Stimulated activated CD8-positive, alpha-beta memory T cell treated with anti-CD3 and anti-CD28 coated beads, Interleukin-12 subunit alpha, Interleukin-12 subunit beta, amount 100 ng/mL, for 1 hour (primary cell): ENCODE measurements at regions not wholly inside any gene's neighbourhood (a gene's known extent, or its start where the extent isn't known, plus 50 kb on each side); places are given as distances from the start of the nearest gene placed in this dataset.
"Not testable (repeated sequence)": the region's sequence is repeated elsewhere in the genome, so short reads cannot be mapped to it uniquely, and the experiment has no call there.

Source experiments
- DNase-seq: peaks from one replicate; pipeline ENCODE4 v3.0.0-alpha.2; 2020; ENCODE audit warnings: low read depth

DNA sequence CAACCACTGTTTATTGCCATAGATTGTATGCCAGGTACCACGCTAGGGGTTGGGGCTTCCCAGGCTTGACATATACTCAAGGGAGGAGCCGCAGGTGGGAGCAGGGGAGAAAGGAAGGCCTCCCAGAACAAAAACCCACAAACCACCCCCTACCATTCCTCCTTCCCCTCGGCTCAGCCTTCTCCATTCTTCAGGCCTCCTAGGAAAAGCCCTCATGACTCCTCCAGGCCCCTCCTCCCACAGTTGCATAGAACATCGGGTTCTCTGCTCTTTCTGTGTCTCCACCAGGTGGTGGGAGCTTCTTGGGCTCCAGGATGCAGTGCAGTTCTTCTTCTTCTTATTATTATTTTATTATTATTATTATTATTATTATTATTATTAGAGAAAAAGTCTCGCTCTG, 80.3 kb downstream of the ZFP36L2 start:
- DNase-seq = no peak

DNA sequence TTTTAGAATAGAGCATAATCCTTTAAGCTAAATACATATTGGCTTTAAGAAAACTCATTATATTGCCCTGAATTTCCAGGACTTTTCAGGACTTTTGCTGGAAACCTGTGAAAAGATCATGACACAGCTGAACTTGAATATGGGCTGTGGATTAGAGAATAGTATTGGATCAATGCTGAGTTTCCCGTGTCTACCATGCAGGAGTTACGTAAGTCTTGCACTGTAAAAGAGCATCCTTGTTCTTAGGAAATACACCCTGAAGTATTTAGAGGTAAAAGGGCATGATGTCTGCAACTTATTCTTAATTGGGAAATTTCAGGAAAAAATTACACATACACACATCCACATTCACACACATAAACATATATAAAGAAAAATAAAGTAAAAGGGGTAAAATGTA, 82.1 kb downstream of the ZFP36L2 start:
- no peak for DNase-seq

DNA sequence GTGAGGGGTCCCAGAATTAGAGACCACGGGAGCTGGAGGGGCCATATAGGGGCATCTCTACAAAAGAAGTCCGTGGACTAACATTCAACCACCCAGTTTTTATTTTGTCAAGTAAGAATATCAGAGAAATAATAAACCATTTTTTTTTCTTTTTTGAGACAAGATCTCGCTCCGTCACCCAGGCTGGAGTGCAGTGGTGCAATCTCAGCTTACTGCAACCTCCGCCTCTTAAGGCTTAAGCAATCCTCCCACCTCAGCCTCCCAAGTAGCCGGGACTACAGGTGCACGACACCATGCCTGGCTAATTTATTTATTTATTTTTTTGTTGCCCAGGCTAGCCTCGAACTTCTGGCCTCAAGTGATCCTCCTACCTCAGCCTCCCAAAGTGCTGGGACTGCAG, 82.7 kb downstream of the ZFP36L2 start:
- no peak for DNase-seq

DNA sequence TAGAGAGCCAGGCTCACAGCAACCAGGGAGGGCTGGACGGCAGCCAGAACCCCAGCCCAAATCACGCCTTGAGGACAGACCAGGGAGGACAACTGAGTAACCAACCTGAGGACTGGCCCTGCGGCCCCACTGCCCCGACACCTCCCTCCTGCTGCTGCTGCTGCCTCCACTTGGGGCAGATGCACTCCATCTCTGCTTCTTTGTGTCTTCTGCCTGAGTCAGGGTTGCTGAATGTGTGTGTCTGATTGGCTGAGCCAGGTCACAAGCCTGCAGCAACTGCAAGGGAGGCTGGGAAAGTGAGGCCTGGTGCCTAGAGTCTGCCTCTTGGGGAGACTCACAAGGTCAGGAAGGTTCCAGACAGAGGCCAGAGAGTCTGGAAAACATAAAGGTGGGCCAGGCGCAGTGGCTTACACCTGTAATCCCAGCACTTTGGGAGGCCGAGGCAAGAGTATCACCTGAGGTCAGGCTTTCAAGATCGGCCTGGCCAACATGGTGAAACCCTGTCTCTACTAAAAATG, 83.4 kb downstream of the ZFP36L2 start:
- DNase-seq = no peak

DNA sequence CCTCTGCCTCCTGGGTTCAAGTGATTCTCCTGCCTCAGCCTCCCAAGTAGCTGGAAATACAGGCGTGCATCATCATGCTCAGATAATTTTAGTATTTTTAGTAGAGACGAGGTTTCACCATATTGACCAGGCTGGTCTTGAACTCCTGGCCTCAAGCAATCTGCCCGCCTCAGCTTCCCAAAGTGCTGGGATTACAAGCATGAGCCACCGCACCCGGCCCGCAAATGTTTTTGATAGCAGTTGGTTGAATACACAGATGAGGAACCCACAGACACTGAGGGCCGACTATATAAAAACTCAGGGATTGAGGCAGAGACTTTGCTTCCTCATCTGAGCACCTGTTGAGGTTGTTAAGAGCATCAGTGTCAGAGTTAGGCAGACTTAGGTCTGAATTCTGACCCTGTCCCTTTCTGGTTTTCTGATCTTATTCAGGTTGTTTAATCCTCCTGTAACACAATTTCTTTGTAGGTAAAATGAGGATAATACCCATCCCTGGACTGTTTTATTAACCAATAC, 84.7 kb downstream of the ZFP36L2 start:
- DNase-seq = not testable (repeated sequence)

DNA sequence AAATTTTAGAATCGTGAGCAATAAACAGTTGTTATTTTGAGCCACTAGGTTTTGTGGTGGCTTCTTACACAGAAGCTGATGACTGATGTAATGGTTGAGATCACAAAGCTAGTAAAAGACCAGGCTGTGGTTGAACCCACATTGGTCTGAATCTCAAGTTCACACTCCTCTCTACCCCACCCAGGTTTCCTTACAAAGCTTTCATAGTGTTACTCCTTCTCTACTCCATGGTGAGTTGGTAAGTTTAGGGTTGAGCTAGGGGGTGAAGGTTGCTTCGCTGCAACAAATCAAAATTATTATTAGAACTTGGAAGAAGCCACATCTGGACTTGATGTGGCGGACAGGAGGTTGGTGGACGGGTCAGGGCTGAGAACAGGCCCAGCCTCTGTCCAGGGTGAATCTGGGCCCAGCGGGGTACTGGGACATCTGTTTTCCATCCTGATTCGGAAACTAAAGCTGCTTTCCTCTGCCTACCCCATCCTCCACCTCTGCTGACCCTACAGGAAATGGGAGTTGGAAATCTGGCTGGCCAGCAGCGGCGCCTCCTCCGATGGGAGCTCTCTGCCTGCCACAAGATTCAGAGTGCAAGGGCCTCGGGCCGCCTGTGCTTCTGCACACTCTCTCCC, 86.3 kb downstream of the ZFP36L2 start:
- no peak for DNase-seq

DNA sequence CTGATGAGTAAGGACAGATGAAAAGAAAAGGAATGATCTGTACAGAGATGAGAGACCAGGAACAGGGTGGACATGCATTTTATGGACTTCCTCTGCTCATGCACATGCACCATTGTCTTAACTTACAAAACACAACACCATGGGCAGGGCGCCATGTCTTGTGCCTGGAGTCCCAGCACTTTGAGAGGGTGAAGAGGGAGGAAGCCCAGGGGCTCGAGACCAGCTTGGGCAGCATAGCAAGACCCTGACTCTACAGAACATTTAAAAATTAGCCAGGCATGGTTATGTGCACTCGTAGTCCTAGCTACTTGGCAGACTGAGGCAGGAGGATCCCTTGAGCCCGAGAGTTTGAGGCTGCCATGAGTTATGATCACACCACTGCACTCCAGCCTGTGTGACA, 86.9 kb downstream of the ZFP36L2 start:
- no peak for DNase-seq

DNA sequence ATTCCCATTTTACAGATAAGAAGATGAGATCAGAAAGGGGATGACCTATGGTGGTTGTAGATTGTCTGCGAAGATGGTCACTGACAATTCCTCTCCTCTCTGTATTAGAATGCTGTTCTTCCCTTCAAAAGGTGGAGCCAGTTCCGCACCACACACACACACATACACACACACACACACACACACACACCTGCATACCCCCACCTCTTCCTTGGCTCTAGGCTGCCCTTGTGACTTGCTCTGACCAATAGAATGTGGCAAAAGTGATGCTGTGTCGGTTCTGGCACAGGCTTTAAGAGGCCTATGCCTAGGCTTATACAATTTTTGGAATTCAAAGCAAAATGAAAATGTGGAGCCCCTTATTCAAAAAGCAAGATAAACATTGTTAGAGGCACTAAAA, 88.0 kb downstream of the ZFP36L2 start:
- DNase-seq = no peak

DNA sequence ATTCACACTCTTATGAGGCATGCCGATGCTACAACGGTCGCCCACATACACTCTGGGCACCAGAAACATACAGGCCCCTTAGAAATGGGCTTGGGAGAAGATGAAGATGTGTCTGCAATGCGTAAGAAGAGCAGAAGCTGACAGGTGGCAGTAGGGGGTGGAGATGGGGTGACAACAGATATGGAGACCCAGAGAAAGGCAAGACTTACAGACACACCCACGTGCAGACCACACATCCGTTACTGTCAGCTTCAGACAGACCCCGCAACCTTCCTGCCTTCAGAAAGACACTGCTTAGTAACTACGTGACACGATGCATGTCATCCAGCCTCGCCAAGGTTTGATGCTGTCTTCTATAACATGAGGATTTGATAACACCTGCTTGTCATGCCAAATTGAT, 89.5 kb downstream of the ZFP36L2 start:
- peak; percentile 66 for DNase-seq

DNA sequence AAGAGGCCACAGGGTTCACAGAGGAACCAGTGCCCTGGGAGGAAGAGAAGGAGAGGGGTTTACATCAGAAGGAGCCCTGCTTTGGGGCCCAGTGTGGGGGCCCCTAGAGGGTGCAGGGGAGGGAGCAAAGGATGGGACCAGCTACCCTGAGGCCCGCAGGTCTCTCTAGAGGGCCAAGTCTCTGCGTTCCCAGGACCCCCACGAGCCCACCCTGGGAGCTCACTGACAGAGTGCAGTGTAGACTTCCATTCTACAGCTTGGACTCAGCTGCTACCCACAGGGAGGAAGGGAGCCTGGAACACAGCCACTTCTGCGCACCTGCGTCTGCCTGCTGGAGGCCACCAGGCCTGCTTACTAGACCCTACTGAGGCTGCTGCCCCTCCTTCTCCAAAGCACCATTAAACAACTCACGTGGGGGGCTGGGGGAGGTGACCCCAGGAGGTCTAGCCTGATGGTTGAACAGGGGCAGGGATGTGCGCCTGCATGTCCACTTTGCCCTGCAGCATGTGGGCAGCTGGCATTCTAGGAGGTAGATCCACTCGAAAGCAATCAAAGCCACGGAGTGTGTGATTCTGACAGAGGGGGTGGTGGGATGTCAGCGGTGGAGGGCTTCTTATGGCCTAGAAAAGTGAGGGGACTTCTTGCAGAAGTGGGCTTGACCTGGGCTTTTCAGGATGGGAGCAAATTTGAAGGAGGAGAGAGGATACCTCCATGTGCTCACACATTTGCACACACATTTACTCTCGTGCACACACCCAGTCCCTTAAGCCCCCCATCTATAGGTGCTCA, 90.2 kb downstream of the ZFP36L2 start:
- no peak for DNase-seq

DNA sequence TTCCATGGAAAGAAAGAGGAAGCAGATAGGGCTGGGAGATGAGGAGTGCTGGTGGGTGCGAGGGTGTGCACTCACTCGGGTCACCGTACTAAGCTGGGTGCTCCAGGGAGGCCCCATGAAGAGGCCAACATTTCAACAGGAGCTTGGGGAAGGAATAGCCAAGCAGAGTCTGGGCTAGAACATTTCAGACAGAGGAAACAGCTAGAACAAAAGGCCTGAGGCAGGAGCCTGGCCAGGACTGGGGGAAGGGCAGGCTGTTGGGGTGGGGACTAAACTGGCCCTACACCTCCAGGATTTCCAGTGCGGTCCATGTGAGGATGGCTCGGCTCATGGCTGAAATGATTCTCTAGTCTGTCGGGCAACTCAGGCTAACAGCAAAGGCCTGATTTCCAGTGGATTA, 90.8 kb downstream of the ZFP36L2 start:
- DNase-seq = no peak

DNA sequence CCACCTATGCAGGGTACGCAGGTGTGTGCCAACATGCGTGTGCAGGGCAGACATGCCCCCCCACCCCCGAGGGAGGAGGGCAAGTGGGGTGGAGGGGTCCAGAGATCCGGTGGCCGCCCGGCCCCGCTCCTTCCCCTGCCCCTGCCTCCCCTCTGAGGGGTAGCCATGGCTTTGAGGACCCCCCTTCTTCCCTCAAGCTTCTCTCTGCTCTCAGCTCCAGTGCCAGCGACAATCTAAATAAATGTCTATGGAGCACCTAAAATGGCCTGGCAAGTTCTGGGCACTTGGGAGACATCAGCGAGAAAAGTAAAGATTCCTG, 91.9 kb downstream of the ZFP36L2 start:
- DNase-seq = no peak

DNA sequence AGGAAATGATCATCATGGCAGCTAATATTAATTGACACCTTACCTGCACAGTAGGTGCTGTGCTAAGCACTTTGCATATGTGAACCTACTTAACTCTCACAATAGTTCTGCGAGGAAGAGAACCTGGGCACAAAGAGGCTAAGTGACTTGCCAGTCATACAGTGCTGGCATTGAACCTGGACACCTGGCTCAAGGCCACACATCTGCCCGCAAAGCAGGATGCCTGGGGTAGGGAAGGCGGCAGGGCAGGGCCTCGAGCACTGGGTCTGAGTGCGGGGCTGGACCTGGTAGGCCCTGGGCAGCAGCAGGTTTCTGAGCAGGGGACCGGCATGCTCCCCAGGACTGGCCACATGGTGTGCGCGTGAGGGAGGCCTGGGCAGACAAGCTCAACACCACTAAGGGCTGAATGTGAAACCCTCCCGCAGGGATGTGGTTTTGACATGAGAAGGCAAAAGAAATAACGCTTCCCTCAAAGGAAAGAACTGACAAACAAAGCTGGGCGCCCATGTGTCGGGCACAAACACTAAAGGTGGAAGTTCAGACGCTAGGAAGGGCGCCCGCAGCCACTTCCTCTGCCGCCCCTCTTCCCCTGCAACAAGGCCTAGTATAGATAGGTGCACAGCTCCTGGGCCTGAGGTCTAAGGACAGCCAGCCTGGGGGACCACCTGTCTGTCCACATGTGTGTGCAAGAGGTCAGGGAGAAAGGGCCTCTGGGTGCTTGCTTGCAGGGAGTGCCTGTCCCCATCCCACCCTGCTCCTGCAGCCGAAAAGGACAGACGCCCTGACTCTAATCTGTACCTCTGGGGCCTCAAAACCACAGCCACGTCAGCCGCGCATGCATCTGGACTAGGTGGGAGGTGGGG, 92.5 kb downstream of the ZFP36L2 start:
- DNase-seq = peak; percentile 60

DNA sequence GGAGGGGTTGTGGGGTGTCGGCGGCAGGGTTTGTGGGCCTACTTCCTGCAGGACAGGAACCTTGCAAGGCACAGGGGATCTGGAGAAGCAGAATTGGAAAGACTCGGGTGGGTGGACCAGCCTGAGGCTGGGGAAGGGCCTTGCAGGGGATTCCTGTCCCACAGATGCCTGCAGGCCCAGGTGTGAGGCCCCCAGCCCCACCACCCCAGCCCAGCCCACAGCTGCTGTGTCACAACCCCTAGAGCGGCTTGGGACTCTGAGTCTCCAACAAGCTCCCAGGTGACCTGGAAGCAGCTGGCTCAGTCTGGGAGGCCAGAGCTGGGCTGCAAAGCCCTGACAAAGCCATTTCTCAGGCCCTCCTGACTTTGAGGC, 93.1 kb downstream of the ZFP36L2 start:
- no peak for DNase-seq

DNA sequence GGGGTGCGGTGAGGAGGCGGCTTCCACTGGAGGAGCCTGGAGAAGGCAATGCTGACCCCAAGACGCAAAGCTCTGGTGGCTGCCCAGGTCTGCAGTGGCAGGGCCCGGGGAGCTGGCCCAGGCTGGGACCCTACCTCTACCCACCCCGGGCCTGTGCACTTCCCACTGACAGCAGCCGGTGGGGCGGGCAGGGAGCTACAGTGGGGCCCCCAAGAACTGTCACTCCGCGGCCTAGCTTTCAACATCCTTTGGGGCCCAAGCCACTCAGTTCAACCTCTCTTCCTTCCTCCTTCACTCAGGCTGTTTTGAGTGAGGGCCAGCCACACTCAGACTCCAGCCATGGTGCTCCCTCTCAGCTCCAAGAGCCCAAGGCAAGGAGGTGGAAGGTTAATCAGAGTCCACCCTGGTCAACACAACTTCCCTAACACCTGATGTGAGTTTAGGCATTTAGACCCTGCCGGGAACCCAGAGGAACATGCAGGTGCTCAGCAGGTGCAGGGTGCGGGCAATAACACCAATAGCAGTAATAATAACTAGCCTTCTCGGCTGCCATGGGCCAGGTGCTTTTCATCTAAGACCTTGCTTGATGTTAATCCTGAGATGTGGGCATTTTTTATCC, 93.6 kb downstream of the ZFP36L2 start:
- no peak for DNase-seq

DNA sequence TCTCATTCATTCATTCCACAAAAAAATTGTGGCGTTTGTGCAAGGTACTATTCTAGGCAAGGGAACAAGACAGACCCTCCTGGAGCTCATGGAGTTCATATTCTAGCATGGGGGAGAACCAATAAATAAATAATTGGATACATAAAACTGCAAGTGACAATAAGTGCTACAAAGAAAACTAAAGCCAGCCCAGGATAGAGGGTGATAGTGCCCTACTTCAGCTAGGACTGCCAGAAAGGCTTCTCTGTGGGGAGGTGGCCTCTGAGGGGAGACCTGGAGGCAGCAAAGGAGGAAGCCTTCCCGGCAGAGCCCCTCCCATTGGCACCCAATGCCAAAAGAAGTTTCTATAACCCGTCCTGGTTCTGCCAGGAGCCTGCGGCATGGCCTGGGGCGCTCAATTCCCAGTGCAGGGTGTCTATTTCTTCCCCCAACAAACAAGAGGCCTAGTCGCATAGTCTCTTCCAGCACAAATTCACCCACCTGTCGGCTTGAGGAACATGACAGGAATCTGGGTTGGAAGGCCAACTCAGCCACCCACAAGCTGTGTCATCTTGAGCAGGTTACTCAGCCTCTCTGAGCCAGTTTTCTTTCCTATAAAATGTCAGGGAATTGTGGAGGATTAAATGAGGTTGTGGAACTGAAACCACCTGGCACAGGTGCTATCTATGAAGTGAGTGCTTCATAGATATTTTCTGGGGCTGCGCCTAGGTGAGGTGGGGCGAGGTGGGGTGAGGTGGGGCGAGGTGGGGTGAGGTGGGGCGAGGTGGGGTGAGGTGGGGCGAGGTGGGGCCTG, 94.3 kb downstream of the ZFP36L2 start:
- DNase-seq = no peak

DNA sequence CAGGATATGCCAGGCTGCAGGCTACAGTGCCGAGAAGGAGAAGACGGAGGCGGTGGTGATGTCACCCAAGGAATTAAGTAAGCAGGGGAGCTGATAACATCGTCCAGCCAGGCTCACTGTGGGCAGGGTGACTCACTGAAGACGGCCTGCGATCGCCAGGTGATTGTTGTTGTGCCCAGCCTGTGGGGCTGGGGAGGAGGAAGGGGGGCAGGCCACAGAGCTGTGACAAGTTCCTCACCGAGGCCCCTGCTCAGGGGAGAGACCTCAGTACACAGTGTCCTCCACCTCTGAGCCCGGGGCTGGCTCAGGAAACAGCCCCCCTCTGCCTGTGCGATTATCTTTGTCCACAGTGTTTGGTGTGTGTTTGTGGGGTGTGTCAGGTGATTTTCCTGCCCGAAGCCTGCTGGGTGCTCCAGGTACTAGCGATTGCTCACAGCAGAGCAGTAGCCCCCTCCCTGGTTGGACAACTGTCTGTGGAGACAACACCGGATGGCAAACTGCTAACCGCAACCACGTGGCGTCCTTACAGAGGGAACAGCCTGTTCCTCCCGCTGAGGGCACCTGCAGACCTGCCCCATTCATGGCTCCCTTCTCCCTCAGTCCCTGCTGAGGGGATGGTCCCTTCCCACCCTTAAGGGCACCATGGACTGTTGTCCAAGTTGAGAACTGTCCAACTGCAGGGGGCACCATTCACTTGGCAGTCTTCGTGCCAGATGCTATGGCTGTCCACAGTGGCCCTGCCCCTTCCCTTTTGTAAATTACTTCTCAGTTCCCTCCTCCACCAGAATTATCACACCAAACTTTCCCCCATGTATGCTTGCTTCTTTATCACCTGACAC, 95.1 kb downstream of the ZFP36L2 start:
- peak; percentile 71 for DNase-seq

DNA sequence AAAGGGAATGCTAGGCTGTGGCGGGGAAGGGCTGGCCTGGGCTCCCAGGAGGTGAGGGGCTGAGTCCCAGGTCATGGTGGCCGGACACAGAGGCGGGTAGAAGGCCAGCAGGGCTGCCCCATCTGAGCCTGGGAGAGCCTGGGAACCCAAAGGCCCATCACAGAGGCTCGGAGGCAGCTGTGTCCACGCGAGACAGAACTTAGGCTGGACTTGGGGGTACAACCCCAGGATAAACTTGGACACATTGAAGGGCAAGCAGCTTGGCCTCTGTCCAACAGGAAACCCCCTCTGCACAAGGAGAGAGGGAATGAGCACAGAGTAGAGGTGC, 95.9 kb downstream of the ZFP36L2 start:
- no peak for DNase-seq

DNA sequence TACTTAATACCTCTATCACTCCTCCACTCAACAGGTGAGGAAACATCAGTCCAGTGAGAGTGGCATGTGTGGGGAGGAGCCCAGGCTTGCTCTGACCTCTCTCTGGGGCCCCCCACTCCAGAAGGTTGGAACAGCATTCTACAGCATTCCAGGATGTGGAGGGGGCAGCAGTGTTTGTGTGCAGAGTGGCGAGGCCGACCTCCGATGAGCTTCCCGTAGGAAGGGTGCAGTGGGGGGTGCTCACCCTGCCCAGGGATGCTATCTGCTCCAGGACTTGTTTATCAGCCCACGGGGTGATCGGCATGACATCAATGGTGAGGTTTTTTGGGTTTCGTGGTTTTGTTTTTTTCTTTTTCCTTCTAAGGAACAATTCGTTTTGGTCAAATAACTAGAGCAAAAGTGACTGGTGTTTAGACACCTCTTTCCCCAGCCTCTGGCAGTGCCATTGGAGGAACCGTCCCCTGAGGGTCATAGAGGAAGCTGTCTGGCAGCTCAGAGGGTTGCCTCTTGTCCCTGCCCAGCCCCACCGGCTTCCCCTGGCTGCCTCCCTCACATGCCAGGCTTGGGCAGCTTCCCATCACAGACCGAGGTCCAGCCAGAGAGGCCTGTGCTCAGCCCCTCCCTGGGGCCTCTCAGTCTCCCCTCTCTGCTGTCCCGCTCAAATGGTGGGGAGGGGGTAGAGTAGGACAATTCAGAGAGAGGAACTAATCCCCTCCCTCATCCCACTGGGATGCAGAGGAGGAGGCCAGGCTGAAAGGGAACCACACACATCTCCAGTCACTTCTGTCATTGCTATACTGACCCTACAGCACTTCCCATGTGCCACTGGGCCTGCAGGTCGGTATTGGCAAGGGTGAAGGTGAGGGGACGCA, 96.5 kb downstream of the ZFP36L2 start:
- no peak for DNase-seq

DNA sequence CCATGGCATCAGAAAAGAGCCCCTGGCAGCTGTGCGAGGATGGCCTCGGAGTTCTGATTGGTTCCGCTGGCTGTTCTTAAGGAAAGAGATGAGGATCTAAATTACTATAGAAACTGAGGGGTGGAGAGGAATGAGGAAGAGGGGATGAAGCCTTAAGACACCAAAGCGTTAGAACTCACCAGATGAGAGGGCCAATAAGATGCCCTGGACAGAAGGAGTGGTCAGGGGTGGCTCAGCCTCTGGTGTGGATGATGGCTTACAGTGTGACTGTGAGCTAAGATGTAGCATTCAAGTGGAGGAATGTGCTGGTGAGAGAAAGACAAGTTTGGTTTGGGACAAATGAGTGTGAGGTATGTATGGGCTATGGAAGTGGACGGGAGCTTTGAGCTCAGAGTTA, 97.8 kb downstream of the ZFP36L2 start:
- DNase-seq = no peak
